Prostate gland (tissue), 2 donors: ENCODE measurements at regions not wholly inside any gene's neighbourhood (a gene's known extent, or its start where the extent isn't known, plus 50 kb on each side); places are given as distances from the start of the nearest gene placed in this dataset.

Experiments used
- DNase-seq: peaks from one replicate; pipeline ENCODE4 v3.0.0-alpha.2; 2019; ENCODE audit warnings: low spot score
- H3K27ac ChIP-seq, 2 donors: fragments of 200-600 bp; sonication (generic); 2 replicates each; pipeline ENCODE4 v1.5.1; 2017 to 2019
- H3K27me3 ChIP-seq: fragments of 200-600 bp; sonication (generic); replicated peaks from 2 replicates; pipeline ENCODE4 v1.5.1; 2019; ENCODE audit not compliant: insufficient read depth
- H3K36me3 ChIP-seq, 2 donors: fragments of 200-600 bp; sonication (generic); 1 replicate in 1 of 2; 2 replicates in 1 of 2; pipeline versions ENCODE4 v1.5.1 to v1.8.1; 2017 to 2019
- H3K4me1 ChIP-seq: fragments of 200-600 bp; sonication (generic); replicated peaks from 2 replicates; pipeline ENCODE4 v1.5.1; 2019
- H3K4me3 ChIP-seq, 2 donors: fragments of 200-600 bp; sonication (generic); 2 replicates each; pipeline ENCODE4 v1.5.1; 2017 to 2019
- H3K9me3 ChIP-seq: fragments of 200-600 bp; sonication (generic); 2 replicates; pipeline ENCODE4 v1.5.1; 2017
- POLR2A ChIP-seq: fragments of 450-650 bp; IDR thresholded peaks from one replicate; pipeline ENCODE4 v1.6.1; 2016; ENCODE audit warnings: antibody characterized with exemption, mild to moderate bottlenecking
- POLR2AphosphoS5 ChIP-seq: sonication (generic); formaldehyde crosslinking; IDR thresholded peaks from one replicate; pipeline ENCODE4 v1.6.1; 2017; ENCODE audit warnings: antibody characterized with exemption
- WGBS: methylation state at CpG from one replicate; pipeline ENCODE4 v1.1.5; 2018; 5-methylcytosine and 5-hydroxymethylcytosine counted together
- intact Hi-C: fragments of 100-400 bp; cut with DNase I; formaldehyde crosslinking; loops from one replicate; pipeline ENCODE4 v1.14.2; 2022
- TF ChIP-seq, protein P1 (sequence below), 4 experiments: fragments of 200-600 bp in 2 of 4; fragments of 450-650 bp in 2 of 4; sonication (generic) in 2 of 4; IDR thresholded peaks; 1 replicate in 3 of 4; 2 replicates in 1 of 4; pipeline ENCODE4 v1.5.1; 2016 to 2019; ENCODE audit warnings: antibody characterized with exemption in 4 of 4, mild to moderate bottlenecking in 2 of 4, moderate library complexity in 2 of 4

DNA sequence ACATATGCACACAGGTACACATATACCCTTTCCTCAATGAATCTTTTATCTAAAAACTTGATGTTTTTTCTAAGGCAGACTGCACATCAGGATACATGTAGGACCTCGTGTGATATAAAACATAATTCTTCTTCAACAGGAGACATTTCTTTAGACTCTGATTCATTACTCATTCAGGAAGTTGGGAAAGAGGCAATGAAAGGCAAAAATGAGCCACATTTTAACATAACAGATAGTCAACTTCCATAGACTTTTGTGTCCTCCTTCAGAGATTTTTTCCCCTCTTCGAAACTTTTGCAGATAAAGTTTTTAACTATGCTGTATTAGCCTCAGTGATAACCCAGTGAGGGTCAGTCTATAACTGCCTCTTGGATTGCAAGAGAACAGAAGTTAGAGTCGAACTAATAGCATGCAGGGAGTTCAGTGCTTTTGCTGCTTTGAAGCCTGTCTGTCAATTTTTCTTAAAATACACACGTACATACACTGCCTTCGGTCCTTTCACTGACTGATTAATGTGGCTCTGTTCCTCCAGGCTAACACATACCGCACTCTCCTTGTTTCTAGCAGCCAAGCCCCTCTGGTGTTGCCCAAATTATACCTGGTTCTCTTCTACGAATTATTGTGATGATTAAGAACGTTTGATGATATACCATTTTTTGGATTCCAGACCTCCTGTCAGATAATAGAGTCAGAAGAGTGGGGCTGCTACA, 562.5 kb upstream of the MAP3K7 start:
- H3K4me1 ChIP-seq, result no peaks in the 10 kb centered on the region
- H3K9me3 ChIP-seq, result no peaks in the 10 kb centered on the region
- TF ChIP-seq POLR2A (no peak), POLR2AphosphoS5 (no peak)
- TF ChIP-seq, protein P1, sequence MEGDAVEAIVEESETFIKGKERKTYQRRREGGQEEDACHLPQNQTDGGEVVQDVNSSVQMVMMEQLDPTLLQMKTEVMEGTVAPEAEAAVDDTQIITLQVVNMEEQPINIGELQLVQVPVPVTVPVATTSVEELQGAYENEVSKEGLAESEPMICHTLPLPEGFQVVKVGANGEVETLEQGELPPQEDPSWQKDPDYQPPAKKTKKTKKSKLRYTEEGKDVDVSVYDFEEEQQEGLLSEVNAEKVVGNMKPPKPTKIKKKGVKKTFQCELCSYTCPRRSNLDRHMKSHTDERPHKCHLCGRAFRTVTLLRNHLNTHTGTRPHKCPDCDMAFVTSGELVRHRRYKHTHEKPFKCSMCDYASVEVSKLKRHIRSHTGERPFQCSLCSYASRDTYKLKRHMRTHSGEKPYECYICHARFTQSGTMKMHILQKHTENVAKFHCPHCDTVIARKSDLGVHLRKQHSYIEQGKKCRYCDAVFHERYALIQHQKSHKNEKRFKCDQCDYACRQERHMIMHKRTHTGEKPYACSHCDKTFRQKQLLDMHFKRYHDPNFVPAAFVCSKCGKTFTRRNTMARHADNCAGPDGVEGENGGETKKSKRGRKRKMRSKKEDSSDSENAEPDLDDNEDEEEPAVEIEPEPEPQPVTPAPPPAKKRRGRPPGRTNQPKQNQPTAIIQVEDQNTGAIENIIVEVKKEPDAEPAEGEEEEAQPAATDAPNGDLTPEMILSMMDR (IDR thresholded peaks at IDR 0.05), result no peak
- WGBS, result 73% methylated on average over 8 of the region's 8 CpGs
- intact Hi-C loops, result no loop called here
- no peak overlapping the region for H3K27ac ChIP-seq
- no peaks in the 10 kb centered on the region for H3K36me3 ChIP-seq
- no peak overlapping the region for H3K4me3 ChIP-seq
- no peaks in the 10 kb centered on the region for H3K27me3 ChIP-seq
- no peak for DNase-seq

DNA sequence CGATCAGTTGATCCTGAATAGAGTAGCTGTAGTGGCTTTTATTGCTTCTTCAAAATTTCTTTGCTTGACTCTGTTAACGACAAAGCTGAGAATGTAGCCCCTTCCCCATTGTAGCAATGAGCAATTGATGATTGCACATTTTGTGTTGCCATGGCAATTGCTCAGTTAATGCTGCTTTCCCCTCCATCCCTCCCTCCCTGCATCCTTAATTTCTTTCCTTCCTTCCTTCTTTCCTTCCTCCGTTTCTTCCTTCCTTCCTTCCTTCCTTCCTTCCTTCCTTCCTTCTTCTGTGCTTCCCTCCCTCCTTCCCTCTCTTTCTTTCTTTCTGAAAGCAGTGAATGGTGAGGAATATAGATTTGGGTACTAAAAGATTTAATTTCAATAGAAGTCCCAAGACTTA, 557.3 kb upstream of the MAP3K7 start:
- no peaks in the 10 kb centered on the region for H3K4me1 ChIP-seq
- H3K36me3 ChIP-seq, result no peaks in the 10 kb centered on the region
- 52% methylated on average over 3 of the region's 3 CpGs for WGBS
- no peaks in the 10 kb centered on the region for H3K27me3 ChIP-seq
- no peak overlapping the region for H3K27ac ChIP-seq
- TF ChIP-seq, protein P1 (IDR thresholded peaks at IDR 0.05), result no peak
- TF ChIP-seq POLR2A (no peak), POLR2AphosphoS5 (no peak)
- H3K9me3 ChIP-seq, result no peaks in the 10 kb centered on the region
- intact Hi-C loops, result no loop called here
- H3K4me3 ChIP-seq, result no peak overlapping the region
- no peak for DNase-seq

DNA sequence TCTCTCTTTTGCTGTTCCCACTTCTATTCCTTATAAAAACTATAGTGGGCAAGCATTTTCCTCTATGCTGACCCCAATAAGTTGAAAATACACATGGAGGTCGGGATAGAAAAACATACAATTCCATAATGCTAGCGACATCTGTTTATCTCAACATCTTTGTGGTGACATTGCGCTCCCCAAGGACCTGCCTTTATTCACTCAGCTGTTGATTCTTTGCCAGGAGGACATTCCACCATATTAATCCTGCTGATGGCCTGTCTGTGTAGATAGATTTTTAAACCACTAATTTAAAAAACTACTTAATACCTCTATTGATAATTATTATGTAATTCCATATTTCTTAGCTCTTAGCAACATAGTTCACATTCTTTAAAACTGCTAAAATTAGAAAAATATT, 555.3 kb upstream of the MAP3K7 start:
- Histone ChIP-seq H3K36me3 (no peaks in the 10 kb centered on the region), H3K27me3 (no peaks in the 10 kb centered on the region), H3K9me3 (no peaks in the 10 kb centered on the region), H3K4me3 (no peak overlapping the region), H3K4me1 (no peaks in the 10 kb centered on the region), H3K27ac (no peak overlapping the region)
- DNase-seq, result no peak
- no peak for TF ChIP-seq POLR2A
- TF ChIP-seq, protein P1 (IDR thresholded peaks at IDR 0.05), result no peak
- no peak for TF ChIP-seq POLR2AphosphoS5
- intact Hi-C loops, result no loop called here
- 64% methylated on average over 3 of the region's 3 CpGs for WGBS

DNA sequence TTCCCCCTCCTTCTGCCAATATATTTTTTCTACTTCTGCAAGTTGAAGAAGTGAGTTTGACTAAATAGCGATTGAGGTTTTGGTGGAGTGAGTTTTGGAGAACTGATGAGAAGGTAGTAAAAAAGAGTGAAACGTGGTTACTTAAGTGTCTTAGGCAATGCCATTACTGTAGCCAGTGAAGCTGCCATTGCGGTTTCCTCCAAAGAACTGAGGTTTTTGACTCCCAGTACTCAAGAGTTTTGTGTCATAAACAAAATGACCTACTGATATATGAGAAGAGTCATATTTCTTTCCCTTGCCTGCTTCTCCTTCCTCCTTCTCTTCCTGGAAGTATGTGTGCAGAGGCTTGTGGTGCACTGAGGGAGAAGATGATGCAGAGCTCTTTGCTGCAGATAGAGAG, 554.5 kb upstream of the MAP3K7 start:
- no peaks in the 10 kb centered on the region for H3K9me3 ChIP-seq
- no peaks in the 10 kb centered on the region for H3K27me3 ChIP-seq
- 94% methylated on average over 3 of the region's 3 CpGs for WGBS
- H3K4me3 ChIP-seq, result no peak overlapping the region
- no peaks in the 10 kb centered on the region for H3K36me3 ChIP-seq
- H3K27ac ChIP-seq, result no peak overlapping the region
- TF ChIP-seq POLR2A (no peak), POLR2AphosphoS5 (no peak)
- TF ChIP-seq, protein P1 (IDR thresholded peaks at IDR 0.05), result no peak
- DNase-seq, result no peak
- intact Hi-C loops, result no loop called here
- no peaks in the 10 kb centered on the region for H3K4me1 ChIP-seq

DNA sequence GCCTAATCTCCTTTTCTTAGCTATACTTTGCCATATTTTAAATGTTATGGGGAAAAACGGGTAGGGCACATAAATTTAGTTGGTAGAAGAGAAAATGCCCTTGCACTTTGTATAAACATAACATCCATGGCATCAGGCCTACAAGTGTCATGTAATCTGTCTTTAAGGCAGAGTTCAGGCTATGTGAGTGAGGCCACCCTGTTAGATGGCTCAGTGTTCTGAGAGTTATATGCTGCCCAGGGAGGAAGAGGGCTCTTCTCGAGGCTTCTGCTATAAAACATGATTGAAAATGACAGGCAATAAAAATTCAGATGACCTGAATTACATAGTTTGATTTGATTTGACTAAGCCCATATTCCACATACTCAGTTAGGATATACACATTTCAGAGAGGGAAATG, 553.6 kb upstream of the MAP3K7 start:
- Histone ChIP-seq H3K9me3 (no peaks in the 10 kb centered on the region), H3K4me1 (no peaks in the 10 kb centered on the region), H3K27me3 (no peaks in the 10 kb centered on the region), H3K36me3 (no peaks in the 10 kb centered on the region), H3K27ac (no peak overlapping the region), H3K4me3 (no peak overlapping the region)
- 35% methylated on average over 2 of the region's 2 CpGs for WGBS
- TF ChIP-seq, protein P1 (IDR thresholded peaks at IDR 0.05), result no peak
- TF ChIP-seq POLR2A (no peak), POLR2AphosphoS5 (no peak)
- DNase-seq, result no peak
- intact Hi-C loops, result no loop called here
